HFFc6 (cell line): ENCODE measurements at regions not wholly inside any gene's neighbourhood (a gene's known extent, or its start where the extent isn't known, plus 50 kb on each side); places are given as distances from the start of the nearest gene placed in this dataset.

Experiments
- DNase-seq: peaks from one replicate; pipeline ENCODE4 v3.0.0-alpha.2; 2018
- H3K27ac Mint-ChIP-seq: 2 replicates; pipeline ENCODE4 v1.8.0; 2020; ENCODE audit warnings: mild to moderate bottlenecking, mixed read lengths
- H3K27me3 Mint-ChIP-seq: 2 replicates; pipeline ENCODE4 v1.8.0; 2021; ENCODE audit warnings: mild to moderate bottlenecking, moderate library complexity, mixed read lengths; ENCODE audit not compliant: insufficient read depth
- H3K36me3 Mint-ChIP-seq: 2 replicates; pipeline ENCODE4 v1.8.0; 2021; ENCODE audit warnings: low read depth, mixed read lengths
- H3K4me1 Mint-ChIP-seq: 2 replicates; pipeline ENCODE4 v1.8.0; 2020; ENCODE audit warnings: low read depth, mixed read lengths
- H3K4me3 Mint-ChIP-seq: 2 replicates; pipeline ENCODE4 v1.8.0; 2020; ENCODE audit warnings: mild to moderate bottlenecking, moderate library complexity, mixed read lengths
- H3K9me3 Mint-ChIP-seq: 2 replicates; pipeline ENCODE4 v1.8.0; 2020; ENCODE audit warnings: mild to moderate bottlenecking, mixed read lengths
- CTCF ChIP-seq: fragments of 200-600 bp; sonication (generic); IDR thresholded peaks from 2 replicates; pipeline ENCODE4 v1.5.0; 2021; ENCODE audit warnings: antibody characterized with exemption, mild to moderate bottlenecking

- Mint-ChIP-seq H3K4me3 (no peak overlapping the region), H3K36me3 (no peaks in the 10 kb centered on the region), H3K4me1 (peaks cover 16% of the 10 kb centered on the region), H3K27me3 (no peaks in the 10 kb centered on the region), H3K27ac (no peak overlapping the region), H3K9me3 (no peaks in the 10 kb centered on the region)
- DNase-seq = no peak
- TF ChIP-seq CTCF = no peak
These were observed 139.2 kb downstream of the HLX start for GRCh38 chr1:221018414-221018813.

GRCh38 chr1:221022331-221022730 lies 143.1 kb downstream of the HLX start:
- H3K27ac Mint-ChIP-seq = no peak overlapping the region
- no peaks in the 10 kb centered on the region for H3K9me3 Mint-ChIP-seq
- no peak overlapping the region for H3K4me3 Mint-ChIP-seq
- no peak for TF ChIP-seq CTCF
- no peaks in the 10 kb centered on the region for H3K27me3 Mint-ChIP-seq
- peaks cover 16% of the 10 kb centered on the region for H3K4me1 Mint-ChIP-seq
- peak; percentile 5 for DNase-seq
- 0 out of 2 replicates have a peak, but pooled peaks cover 2% of the 10 kb centered on the region for H3K36me3 Mint-ChIP-seq

- no peak for DNase-seq
- 0 out of 2 replicates have a peak, but pooled peaks cover 5% of the 10 kb centered on the region for H3K36me3 Mint-ChIP-seq
- H3K27ac Mint-ChIP-seq = no peak overlapping the region
- H3K4me1 Mint-ChIP-seq = peaks cover 16% of the 10 kb centered on the region
- no peaks in the 10 kb centered on the region for H3K27me3 Mint-ChIP-seq
- TF ChIP-seq CTCF = no peak
- H3K4me3 Mint-ChIP-seq = no peak overlapping the region
- no peaks in the 10 kb centered on the region for H3K9me3 Mint-ChIP-seq
These were observed 144.2 kb downstream of the HLX start for GRCh38 chr1:221023482-221023881.

GRCh38 chr1:221025501-221025900 lies 146.3 kb downstream of the HLX start:
- DNase-seq = no peak
- Mint-ChIP-seq H3K27me3 (no peaks in the 10 kb centered on the region), H3K9me3 (no peaks in the 10 kb centered on the region), H3K27ac (no peak overlapping the region), H3K36me3 (0 out of 2 replicates have a peak, but pooled peaks cover 5% of the 10 kb centered on the region), H3K4me3 (no peak overlapping the region), H3K4me1 (peaks cover 20% of the 10 kb centered on the region)
- TF ChIP-seq CTCF = no peak

GRCh38 chr1:221025956-221026355 lies 146.7 kb downstream of the HLX start:
- H3K27me3 Mint-ChIP-seq = no peaks in the 10 kb centered on the region
- no peak overlapping the region for H3K4me3 Mint-ChIP-seq
- no peak for TF ChIP-seq CTCF
- no peak overlapping the region for H3K27ac Mint-ChIP-seq
- H3K36me3 Mint-ChIP-seq = 0 out of 2 replicates have a peak, but pooled peaks cover 5% of the 10 kb centered on the region
- DNase-seq = no peak
- H3K9me3 Mint-ChIP-seq = no peaks in the 10 kb centered on the region
- H3K4me1 Mint-ChIP-seq = peaks cover 20% of the 10 kb centered on the region
